Middle frontal gyrus (tissue), 1 donor: ENCODE measurements at regions not wholly inside any gene's neighbourhood (a gene's known extent, or its start where the extent isn't known, plus 50 kb on each side); places are given as distances from the start of the nearest gene placed in this dataset.

ENCODE experiments used
- DNase-seq: peaks from one replicate; pipeline ENCODE4 v3.0.0-alpha.2; 2015; ENCODE audit warnings: low spot score; ENCODE audit errors: extremely low spot score

DNA sequence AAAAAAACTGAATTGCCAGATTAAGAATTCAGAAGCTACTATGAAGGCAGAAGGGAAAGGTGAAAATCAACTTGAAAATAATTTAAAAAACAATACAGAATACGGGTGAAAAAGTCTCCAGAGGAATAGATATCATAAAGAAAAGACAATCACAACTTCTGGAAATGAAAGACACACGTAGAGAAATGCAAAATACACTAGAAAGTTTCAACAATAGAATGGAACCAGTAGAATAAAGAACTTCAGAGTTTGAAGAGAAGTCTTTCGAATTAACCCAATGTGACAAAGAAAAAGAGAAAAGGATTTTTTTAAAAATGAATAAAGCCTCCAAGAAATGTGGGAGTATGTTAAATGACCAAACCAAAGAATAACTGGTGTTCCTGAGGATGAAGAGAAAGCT is 263.8 kb upstream of the FAT3 start:
- DNase-seq = no peak

DNA sequence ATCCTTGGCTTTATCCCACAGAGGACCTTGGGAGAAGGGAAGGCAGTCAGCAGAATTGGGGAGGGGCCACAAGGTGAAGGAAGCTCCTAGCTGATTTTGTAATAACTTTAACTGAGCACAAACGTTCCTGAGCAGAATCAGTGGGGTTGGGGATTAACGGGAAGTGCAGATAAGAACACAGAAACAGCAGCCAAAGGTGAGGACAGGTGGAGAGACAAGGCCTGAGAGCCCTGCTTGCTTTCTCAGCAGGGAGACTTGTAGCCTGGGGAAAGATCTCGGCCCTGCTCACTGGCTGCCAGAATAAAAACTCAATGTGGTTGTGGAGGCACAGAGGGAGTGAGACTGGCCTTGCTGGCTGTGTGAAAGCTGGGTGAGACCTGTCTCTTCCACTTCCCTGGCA is 265.2 kb upstream of the FAT3 start:
- no peak for DNase-seq

DNA sequence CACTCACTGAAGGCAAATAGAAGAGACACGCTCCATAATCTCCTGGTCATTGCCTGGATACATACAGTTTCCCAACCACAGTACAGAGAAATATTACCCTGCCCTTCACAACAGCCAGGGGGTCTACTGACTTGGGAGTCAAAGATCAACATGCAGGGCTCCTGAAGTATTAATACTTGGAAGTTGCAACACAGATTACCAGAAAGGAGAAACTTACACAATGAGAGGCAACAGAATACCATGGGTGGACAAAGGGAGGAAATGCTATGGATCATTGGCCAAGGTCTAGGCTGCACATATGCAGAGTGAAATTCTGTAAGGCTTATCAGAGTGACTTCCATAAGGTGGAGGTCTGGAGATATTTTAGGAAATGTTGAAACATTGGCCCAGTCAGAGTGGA is 267.9 kb upstream of the FAT3 start:
- no peak for DNase-seq

DNA sequence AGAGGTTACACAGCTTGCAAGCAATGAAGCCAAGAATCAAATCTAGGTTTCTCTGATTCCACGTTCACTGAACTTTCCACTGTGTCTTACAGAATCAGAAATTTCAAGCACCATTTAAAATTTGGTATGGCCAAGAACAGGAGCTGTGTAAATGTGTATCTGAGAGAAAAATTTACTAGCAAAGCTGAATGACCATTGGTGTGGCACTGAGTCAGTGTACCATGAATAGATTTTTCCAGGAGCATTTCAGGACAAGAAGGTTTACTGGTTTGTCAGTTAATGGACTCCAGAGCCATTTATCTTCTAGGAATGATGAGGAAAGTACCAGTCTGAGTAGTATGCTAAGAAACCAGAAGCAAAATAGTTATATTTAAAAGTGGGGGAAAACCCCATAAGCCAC is 269.4 kb upstream of the FAT3 start:
- DNase-seq = no peak

DNA sequence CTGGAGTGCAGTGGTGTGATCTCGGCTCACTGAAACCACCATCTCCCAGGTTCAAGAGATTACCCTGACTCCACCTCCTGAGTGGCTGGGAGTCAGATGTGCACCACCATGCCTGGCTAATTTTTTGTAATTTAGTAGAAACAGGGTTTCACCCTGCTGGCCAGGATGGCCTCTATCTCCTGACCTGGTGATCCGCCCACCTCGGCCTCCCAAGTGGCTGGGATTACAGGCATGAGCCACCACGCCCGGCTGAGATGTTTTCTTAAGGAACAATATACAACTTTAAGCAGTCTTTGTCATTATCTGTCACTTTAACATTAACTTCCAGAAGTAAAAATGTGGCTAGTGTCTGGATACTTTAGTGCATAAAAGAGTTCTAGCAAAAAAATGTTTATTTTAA is 272.6 kb upstream of the FAT3 start:
- DNase-seq = no peak

DNA sequence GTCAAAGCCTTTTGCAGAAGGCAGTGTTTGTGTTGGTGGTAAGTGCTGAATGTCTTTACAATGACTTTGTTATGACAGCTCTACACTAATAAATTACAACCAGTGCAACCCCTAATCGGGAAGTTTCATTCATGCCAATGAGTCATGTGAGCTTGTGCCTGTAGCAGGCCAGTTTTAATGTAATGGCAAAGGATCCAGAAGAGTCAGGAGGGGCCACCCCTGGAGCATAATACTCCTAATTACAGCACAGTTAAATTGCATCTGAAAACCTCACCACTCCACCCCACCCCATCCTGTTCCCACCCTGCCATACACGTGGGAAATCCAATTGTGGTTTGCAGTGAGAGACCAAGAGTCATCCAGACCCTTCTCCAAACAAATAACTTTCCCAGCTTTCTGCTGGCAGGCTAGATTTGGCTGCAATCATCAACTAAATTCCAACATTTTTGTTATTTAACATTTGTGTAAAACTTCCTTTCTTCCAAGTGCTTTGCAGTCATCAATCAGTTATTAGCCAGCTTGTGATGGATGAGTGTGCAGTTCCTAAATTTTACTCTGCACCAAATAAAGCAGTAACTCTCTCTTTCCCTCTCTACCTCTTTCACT is 277.3 kb upstream of the FAT3 start:
- no peak for DNase-seq

DNA sequence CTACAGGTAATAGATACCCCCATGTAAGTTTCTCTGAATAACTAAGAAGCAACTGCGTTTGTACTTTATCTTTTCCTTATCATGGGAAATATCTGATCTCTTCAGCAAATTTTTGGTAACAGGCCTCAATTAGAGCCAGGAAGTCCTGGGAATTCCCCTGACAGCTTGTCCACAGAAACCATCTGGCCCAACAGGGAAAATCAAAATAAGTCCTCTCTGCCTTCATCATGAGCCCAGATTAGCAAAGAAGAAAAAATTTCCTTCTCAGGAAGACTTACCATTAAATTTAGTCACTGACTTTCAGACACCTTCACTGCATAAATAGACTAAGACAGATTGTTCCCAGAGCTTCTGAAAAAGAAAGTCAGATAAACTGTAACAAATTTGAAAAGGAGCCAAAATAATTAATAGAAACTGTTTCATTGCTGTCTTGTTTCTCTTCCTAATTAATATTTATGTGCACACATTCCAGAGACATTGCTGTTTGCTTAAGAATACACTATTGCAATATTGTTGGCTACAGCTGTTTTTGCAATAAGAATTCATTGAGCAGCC is 278.1 kb upstream of the FAT3 start:
- DNase-seq = no peak

DNA sequence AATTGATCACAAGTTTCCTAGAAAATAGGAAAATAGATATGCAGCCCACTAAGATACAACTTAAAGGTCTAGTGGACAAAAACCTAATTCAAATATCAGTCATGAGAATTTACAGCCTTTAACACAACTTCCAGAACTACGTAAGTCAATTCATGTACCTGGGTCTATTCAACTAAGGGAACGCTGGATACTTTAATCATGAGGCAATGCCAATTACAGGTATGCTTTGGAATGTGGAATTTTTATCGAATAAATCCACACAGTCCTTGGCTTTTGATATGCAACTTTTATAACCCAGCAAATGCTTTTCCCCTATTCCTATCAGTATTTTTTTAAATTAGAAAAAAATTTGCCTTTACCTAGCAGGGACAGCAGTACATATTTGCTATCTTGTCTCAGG is 289.5 kb upstream of the FAT3 start:
- no peak for DNase-seq

DNA sequence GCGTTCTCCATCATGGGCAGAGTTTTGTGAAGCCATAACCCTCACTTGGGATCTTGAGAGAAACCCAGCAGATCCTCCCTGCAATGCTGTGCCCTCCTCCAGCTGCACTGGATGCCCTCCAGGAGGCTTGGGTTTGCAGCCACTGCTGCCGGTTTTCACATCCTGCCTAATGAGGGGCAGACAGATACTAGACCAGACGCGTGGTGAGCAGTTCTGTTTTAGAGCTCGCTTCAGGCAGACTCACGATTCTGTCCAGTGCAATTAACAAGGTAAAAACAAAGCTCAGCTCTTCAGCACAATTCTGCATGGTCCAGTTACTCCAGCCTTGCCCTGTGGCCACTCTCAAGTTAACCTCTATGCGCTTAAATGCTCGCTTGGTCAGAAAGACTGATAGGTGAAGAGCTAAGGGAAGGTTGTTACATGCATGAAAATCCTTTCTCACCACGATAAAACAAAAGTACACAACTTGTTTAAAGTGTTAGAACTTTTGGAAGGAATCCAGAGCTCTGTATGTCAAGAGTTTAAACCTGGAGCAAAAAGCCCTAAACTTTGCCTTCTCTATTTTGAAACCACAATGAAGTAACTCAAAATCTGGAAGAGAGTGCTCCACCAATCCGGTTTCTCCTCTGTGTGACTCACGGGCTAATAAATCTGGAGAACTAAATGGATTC is 292.3 kb upstream of the FAT3 start:
- no peak for DNase-seq

DNA sequence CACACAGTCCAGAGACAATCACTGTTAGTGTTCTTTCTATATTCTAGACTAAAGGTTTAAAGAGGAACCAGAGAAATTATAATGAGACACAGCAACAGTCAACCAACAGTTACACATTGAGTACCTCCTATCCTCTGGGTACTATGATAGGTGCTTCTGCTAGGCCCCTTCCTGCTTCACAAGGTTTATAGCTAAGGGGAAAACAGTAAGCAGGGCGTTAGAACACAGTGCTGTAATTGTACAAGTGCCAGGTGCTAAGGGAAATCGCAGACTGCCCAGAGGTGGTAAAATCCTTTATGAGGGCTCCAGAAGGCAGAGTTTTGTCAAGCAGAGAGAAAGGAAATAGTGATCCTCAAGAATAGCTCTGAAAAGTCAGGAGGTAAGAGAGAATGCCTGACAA is 297.2 kb upstream of the FAT3 start:
- DNase-seq = no peak

DNA sequence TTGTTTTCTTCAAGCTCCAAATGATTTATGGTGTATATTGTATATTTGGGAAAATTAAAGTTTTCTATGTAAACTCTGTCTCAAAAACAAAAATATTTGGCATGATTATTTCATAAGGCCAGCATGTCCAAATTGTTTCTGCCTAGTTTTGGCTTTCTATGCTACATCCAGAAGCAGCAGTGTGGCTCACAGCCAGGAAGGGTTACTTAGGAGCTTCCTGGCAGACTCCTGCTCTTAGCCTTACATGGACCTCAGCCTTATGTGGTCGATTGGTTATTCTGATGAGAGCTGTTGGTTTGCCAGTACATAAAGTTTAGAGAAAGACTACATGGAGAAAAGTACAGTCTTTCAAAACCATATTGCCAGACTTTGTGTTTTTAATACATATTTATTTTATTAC is 297.7 kb upstream of the FAT3 start:
- DNase-seq = no peak

DNA sequence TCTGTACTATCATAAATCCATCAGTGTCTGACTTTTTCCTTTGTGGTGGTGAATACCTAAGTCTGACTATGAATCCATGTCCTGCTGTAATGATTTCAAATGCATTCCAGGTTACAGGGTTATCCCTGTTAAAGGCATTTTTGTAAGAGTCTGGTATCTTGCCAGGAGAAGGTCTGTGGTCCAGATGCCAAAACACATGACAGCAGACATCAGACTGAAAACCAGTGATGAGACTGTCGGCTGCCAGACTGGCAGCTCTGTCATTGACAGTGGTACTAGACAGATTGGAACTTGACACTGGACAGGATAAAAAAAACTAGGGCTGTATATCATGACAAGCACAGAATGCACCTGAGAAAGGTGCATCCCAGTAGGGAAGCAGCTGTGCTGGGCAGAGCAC is 301.8 kb upstream of the FAT3 start:
- DNase-seq = no peak

DNA sequence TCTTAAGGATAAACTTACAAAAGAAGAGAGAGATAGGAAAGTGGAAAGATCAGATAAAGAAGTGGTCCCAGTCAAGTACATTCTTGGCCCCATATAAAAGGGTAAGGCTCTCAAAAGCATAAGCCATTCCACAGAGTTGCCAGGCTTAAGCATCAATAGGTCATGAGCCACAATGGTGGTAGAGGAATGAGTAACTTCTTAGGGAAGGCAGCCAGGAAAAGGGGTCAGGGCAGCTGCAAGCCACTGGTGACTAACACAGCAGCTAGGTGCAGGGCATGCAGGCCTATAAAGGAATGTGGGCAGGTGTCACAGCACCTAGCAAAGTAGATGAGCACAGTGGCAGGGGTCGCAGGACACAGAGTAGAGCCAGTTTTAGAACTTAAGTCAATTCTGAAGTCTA is 302.6 kb upstream of the FAT3 start:
- no peak for DNase-seq

DNA sequence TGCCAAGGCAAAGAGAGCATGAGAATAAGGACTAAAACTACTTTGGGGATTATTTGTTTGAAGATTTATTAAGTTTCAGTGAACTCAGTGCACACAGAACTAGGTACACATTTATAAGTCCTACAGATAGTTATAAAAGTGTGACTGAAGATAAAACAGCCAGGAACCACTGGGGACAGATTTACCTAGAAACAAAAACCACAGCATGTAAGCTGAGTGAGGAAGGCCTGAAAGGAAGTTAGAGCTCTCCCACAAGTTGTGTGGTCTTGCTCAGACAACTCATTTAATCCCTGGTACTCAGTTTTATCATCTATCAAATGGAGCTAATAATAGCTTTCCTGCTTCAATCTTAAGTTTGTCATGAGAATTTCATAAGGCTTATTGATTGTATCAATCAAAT is 311.2 kb upstream of the FAT3 start:
- no peak for DNase-seq

DNA sequence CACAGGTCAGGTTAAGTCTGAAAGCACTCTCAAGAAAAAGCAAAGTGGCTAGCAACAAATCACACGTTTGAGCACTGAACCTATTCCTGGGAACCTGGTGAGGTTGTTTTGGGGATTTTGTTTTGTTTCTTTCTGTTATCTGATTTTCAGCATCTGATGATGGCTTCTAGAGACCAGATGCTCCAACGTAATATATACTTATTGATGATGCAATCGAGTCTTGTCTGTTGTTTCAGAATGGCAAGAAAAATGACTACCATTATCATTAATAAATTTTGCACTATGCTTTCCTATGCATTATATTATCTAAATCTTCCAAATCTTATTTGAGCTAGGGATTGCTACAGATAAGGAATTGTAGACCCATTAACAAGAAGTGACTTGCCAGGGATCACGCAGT is 312.3 kb upstream of the FAT3 start:
- no peak for DNase-seq

DNA sequence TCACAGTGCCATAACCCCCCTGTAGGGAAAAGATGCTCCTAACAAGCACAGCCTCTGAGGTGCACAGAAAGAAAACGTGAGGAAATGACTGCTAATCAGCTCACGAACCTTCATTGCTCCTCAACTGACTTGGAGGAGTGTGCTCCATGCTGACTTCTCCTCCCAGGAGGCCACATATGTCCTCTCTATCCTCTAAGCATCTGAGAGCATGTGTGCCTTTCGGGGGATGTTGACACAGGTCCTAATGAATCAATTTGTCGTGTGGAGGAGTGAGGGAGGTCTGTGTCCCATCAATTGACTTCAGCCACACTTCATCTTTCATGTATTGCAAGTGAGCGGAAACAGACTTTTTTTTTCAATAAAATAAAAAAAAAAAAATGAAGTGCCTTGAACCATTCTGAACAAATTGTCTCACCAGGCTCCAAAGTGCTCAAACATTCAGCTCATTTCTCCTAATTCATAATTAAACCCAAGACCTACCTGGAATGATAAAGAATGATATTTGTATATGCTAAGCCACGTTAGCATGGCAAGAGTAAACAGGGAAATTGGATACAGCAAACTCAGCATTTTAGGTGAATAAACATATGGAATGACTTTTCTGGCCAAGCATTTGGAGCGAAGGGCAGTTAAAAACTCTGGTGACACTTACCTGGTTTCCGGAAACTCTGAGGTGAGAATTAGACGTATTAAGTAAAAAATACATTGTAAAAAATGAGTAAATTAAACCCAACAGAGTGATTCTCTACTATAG is 317.6 kb upstream of the FAT3 start:
- DNase-seq = no peak

DNA sequence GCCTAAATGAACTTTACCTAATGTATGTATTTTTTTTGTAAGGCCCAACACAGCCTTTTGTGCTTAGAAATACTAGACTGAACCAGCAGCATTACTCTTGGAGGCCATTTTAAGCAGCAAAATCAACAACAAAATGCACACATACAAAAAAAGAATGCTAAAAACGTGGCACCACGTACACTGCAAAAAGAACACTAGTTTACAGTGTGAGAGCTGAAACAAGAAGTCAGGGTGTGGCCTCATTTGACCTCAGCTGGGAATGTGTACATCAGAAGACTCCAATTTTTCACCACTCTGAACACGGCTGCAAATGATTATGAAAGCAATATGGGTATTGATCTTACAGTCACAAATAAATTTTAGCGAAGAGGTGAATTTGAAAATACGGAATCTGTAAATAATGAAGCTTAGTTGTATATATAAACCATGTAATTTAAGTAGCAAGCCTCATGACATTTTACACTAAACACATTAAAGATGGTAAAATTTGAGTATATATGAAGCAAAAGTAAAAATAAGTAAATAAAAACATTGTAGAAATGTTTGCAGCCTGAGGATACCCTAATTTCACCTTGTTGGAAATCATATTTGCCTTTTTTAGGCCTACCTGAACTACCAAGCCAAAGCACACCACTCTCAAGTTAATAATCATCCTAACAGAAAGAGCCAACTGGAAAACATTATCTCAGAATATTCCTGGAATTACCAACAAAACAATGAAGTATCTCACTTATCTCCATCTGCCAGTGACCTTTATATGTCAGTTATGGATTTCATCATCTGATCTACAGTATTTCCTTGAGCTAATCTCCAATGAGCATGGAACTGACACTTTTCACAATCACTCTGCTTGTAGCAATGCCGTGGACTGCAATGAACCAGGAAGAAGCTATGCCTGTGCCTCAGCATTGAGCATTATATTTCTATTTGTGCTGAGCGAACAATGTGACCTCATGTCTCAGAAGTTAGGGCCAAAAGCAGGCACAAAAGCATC is 319.5 kb upstream of the FAT3 start:
- no peak for DNase-seq

DNA sequence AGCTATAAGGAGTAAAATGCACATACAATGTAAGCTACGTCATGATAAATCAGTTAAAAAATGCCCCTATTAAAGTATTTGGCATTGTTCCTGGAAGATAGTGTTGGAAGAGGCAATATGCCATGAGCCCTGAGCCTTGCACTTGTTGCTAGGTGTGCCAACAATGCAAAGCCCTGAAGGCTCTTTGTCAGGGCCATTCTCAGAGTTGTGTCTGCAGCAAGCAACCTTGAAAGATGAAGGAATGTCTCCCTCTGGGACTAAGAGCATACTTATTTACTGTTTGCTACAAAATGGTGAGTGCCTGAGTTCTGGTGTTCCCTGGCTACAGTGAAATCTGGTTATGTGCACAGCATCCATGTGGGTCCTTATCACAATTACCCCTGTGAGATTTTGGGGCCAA is 322.3 kb upstream of the FAT3 start:
- no peak for DNase-seq

DNA sequence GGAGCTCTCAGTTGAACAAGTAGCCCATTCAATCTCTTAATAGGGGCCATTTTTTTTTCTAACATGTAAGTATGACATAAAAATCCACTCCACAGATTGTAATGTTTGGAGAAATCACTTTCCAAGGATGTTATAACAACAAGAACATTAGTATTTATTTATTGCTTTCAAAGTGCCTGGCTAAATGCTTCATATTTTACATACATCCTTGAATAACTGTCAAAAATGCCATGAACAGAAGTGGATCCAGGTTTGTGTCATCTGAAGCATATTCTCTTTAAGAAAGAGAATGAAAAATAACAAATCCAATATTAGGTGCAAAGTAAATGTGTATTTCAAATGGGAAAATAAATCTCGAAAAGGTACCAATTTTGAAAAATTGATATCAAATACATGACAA is 344.0 kb upstream of the FAT3 start:
- no peak for DNase-seq

DNA sequence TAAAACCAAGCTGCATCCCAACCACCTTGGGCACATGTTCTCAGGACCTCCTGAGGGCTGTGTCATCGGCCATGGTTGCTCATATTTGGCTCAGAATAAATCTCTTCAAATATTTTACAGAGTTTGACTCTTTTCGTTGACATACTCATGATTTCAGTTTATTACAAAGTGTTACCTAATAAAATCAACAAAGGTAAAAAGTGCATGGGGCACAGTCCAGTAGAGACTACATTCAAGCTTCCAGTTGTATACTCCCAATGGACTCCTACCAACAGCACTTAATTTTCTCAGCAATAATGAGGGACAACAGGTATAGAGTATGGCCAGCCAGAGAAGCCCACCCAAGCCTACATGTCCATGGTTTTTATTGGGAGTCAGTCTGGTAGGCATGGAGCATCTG is 347.9 kb upstream of the FAT3 start:
- DNase-seq = no peak

DNA sequence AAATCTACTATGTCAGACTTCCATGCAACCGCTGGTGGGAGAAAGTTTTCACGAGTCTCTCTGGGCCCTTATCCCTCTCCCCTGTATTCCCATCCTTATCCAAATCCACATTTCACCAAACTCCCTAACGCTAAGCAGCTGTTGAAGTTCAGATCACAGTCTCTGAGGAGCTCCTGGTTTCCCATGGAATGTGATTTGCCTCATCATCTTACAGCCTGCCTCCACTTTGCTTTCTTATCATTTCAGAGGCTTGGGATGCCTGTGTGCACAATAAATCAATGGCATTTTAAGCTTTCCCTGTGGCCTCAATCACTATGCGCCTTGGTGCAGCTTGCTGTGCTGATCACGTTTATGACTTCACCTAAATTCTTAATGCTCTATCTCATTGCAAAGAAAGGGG is 352.4 kb upstream of the FAT3 start:
- DNase-seq = no peak
